ENCODE measurements at regions not wholly inside any gene's neighbourhood (a gene's known extent, or its start where the extent isn't known, plus 50 kb on each side); places are given as distances from the start of the nearest gene placed in this dataset.

- Mint-ChIP-seq H3K27ac (no peak overlapping the region), H3K4me3 (no peak overlapping the region), H3K36me3 (no peaks in the 10 kb centered on the region), H3K4me1 (no peaks in the 10 kb centered on the region), H3K9me3 (no peaks in the 10 kb centered on the region), H3K27me3 (ENCODE audit: low read depth) (no peaks in the 10 kb centered on the region)
- TF ChIP-seq, protein P1, sequence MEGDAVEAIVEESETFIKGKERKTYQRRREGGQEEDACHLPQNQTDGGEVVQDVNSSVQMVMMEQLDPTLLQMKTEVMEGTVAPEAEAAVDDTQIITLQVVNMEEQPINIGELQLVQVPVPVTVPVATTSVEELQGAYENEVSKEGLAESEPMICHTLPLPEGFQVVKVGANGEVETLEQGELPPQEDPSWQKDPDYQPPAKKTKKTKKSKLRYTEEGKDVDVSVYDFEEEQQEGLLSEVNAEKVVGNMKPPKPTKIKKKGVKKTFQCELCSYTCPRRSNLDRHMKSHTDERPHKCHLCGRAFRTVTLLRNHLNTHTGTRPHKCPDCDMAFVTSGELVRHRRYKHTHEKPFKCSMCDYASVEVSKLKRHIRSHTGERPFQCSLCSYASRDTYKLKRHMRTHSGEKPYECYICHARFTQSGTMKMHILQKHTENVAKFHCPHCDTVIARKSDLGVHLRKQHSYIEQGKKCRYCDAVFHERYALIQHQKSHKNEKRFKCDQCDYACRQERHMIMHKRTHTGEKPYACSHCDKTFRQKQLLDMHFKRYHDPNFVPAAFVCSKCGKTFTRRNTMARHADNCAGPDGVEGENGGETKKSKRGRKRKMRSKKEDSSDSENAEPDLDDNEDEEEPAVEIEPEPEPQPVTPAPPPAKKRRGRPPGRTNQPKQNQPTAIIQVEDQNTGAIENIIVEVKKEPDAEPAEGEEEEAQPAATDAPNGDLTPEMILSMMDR (IDR thresholded peaks at IDR 0.05; ENCODE audit: unreplicated experiment) = no peak
- DNase-seq (ENCODE audit: low spot score in 2 of 2, unreplicated experiment in 2 of 2) = no peak
Observed at GRCh38 chr1:225707824-225708223, 54.9 kb upstream of the ENAH start.

DNA sequence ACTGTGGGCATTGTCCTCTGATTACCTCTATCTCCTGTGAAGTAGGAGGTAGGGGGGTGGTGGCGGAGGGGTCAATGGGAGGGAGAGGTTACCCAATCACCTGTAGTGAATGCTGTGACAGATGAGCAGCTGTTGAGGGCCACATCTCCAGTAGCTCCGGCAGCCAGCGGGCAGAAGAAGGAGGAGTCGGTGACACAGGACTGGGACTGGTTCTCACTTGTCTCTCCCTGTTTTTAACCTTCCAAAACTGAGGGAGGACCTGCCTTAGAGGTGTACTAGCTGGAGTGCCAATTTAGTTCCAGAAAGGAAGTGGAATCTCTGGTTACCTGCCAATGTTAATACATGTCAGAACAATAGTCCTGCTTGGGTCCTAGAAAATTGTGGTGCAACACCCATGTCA is 56.2 kb upstream of the ENAH start:
- Mint-ChIP-seq H3K27ac (no peak overlapping the region), H3K4me1 (no peaks in the 10 kb centered on the region), H3K9me3 (no peaks in the 10 kb centered on the region), H3K36me3 (no peaks in the 10 kb centered on the region), H3K27me3 (ENCODE audit: low read depth) (no peaks in the 10 kb centered on the region), H3K4me3 (no peak overlapping the region)
- TF ChIP-seq, protein P1 (IDR thresholded peaks at IDR 0.05; ENCODE audit: unreplicated experiment) = no peak
- DNase-seq (ENCODE audit: low spot score in 2 of 2, unreplicated experiment in 2 of 2) = no peak

DNA sequence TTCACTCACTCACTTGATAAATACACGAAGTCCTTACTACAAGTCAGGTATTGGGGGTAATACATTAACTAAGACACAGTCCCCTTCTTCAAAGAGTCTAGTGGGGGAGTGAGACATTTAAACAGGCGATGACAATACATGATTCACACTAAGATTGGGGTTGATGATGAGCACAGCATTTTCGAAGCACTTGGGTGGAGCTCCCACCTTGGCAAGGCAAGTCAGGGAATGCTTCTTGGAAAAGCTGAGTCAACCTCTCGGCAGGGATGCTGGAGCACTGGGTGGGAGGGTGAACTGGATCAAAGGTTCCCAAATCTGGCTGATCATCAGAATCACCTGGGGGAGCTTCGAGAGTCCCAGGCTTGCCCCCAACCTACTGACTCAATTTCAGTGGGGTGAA is 57.9 kb upstream of the ENAH start:
- Mint-ChIP-seq H3K36me3 (no peaks in the 10 kb centered on the region), H3K27ac (no peak overlapping the region), H3K27me3 (ENCODE audit: low read depth) (no peaks in the 10 kb centered on the region), H3K4me1 (no peaks in the 10 kb centered on the region), H3K4me3 (no peak overlapping the region), H3K9me3 (no peaks in the 10 kb centered on the region)
- TF ChIP-seq, protein P1 (IDR thresholded peaks at IDR 0.05; ENCODE audit: unreplicated experiment) = no peak
- no peak for DNase-seq (ENCODE audit: low spot score in 2 of 2, unreplicated experiment in 2 of 2)

DNA sequence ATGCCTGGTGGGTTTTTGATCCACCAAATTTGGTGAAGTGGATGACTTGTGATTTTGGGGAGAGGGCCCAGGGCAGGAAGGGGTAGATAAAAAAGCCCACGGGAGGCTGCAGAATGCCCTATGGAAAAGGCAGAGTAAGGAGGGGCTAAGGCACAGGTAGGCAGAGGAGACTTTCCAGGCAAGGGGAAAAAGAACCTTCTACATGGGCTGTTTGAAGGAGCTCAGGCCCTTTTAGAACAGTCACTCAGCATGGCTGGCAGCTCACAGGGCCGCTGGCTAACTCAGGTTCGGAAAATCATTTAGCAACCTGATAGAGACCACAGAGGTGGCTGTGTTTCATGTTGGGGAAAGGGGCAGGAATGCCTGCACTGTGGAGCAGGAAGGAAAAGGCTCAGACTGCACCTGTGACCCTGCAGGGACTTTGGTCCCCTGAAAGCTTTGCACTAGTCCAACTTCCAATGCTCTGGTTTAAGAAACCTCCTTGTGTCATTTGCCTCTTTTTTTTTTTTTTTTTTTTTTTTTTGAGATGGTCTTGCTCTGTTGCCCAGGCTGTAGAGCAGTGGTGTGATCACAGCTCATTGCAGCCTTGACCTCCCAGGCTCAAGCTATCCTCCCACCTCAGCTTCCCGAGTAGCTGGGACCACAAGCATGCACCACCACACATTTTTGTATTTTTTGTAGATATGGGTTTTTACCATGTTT is 58.5 kb upstream of the ENAH start:
- TF ChIP-seq, protein P1 (IDR thresholded peaks at IDR 0.05; ENCODE audit: unreplicated experiment) = no peak
- no peaks in the 10 kb centered on the region for H3K4me1 Mint-ChIP-seq
- H3K9me3 Mint-ChIP-seq = no peaks in the 10 kb centered on the region
- H3K4me3 Mint-ChIP-seq = no peak overlapping the region
- H3K36me3 Mint-ChIP-seq = no peaks in the 10 kb centered on the region
- no peaks in the 10 kb centered on the region for H3K27me3 Mint-ChIP-seq (ENCODE audit: low read depth)
- DNase-seq (ENCODE audit: low spot score in 2 of 2, unreplicated experiment in 2 of 2) = no peak
- no peak overlapping the region for H3K27ac Mint-ChIP-seq

- Mint-ChIP-seq H3K4me3 (no peak overlapping the region), H3K36me3 (no peaks in the 10 kb centered on the region)
- TF ChIP-seq, protein P1 (IDR thresholded peaks at IDR 0.05; ENCODE audit: unreplicated experiment) = no peak
Observed at GRCh38 chr1:225712391-225712790, 59.5 kb upstream of the ENAH start.

GRCh38 chr1:225713281-225713680 is 60.4 kb upstream of the ENAH start:
- Mint-ChIP-seq H3K9me3 (no peaks in the 10 kb centered on the region), H3K27me3 (ENCODE audit: low read depth) (no peaks in the 10 kb centered on the region), H3K36me3 (no peaks in the 10 kb centered on the region), H3K4me3 (no peak overlapping the region), H3K4me1 (no peaks in the 10 kb centered on the region), H3K27ac (no peak overlapping the region)
- DNase-seq (ENCODE audit: low spot score in 2 of 2, unreplicated experiment in 2 of 2) = no peak
- TF ChIP-seq, protein P1 (IDR thresholded peaks at IDR 0.05; ENCODE audit: unreplicated experiment) = no peak

More at GRCh38 chr1:225712391-225712790, 59.5 kb upstream of the ENAH start:
- H3K27ac Mint-ChIP-seq = no peak overlapping the region
- DNase-seq (ENCODE audit: low spot score in 2 of 2, unreplicated experiment in 2 of 2) = no peak
- H3K4me1 Mint-ChIP-seq = no peaks in the 10 kb centered on the region
- no peaks in the 10 kb centered on the region for H3K9me3 Mint-ChIP-seq
- H3K27me3 Mint-ChIP-seq (ENCODE audit: low read depth) = no peaks in the 10 kb centered on the region

All from mesothelial cell of epicardium (in vitro differentiated cells).